Neutrophil (primary cell): ENCODE measurements at regions not wholly inside any gene's neighbourhood (a gene's known extent, or its start where the extent isn't known, plus 50 kb on each side); places are given as distances from the start of the nearest gene placed in this dataset.

ENCODE experiments used
- H3K27ac ChIP-seq: fragments of 200-600 bp; sonication (generic); 2 replicates; pipeline ENCODE4 v1.5.1; 2016; ENCODE audit warnings: mild to moderate bottlenecking, moderate library complexity
- H3K27me3 ChIP-seq: fragments of 200-600 bp; sonication (generic); 2 replicates; pipeline ENCODE4 v1.6.0; 2016; ENCODE audit warnings: mild to moderate bottlenecking
- H3K36me3 ChIP-seq: fragments of 200-600 bp; sonication (generic); 2 replicates; pipeline ENCODE4 v1.5.1; 2017
- H3K4me1 ChIP-seq, 2 experiments: fragments of 200-600 bp in 1 of 2; sonication (generic) in 1 of 2; 1 replicate in 1 of 2; 2 replicates in 1 of 2; pipeline versions ENCODE4 v1.5.1 to v1.6.1; 2013 to 2016; ENCODE audit warnings: low read depth in 1 of 2, low read length in 1 of 2, mild to moderate bottlenecking in 1 of 2, moderate library complexity in 1 of 2; ENCODE audit not compliant: control insufficient read depth in 1 of 2, insufficient read depth in 1 of 2
- H3K4me3 ChIP-seq, 2 experiments: fragments of 200-600 bp in 1 of 2; sonication (generic) in 1 of 2; 1 replicate in 1 of 2; 2 replicates in 1 of 2; pipeline ENCODE4 v1.5.1; 2013 to 2016; ENCODE audit warnings: low read depth in 1 of 2, low read length in 1 of 2, mild to moderate bottlenecking in 1 of 2, moderate library complexity in 1 of 2
- H3K9me3 ChIP-seq: fragments of 200-600 bp; sonication (generic); 2 replicates; pipeline ENCODE4 v1.5.1; 2016
- TF ChIP-seq, protein P1 (sequence below): fragments of 200-600 bp; sonication (generic); IDR thresholded peaks from 2 replicates; pipeline ENCODE4 v1.5.1; 2016; ENCODE audit warnings: antibody characterized with exemption

DNA sequence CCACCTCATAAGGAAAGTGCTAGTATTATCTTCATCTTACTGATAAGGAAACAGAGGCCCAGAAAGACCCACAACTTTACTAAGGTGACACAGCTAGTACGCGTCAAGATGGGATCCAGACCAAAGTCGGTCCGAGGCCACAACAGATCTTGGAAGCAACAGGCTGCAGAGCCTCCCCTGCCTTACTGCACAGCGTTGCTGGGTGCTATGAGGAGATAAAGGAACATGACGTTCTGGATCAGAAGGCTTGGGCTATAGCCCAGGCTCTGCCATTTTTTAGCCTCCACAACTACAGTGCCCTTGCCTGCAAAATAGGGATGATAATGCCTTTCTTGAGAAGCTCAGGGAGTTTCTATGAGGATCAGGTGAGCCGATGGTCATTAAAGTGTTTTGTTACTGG is 144.1 kb downstream of the NMUR2 start:
- no peaks in the 10 kb centered on the region for H3K9me3 ChIP-seq
- H3K36me3 ChIP-seq, result no peaks in the 10 kb centered on the region
- no peak overlapping the region for H3K4me3 ChIP-seq
- TF ChIP-seq, protein P1, sequence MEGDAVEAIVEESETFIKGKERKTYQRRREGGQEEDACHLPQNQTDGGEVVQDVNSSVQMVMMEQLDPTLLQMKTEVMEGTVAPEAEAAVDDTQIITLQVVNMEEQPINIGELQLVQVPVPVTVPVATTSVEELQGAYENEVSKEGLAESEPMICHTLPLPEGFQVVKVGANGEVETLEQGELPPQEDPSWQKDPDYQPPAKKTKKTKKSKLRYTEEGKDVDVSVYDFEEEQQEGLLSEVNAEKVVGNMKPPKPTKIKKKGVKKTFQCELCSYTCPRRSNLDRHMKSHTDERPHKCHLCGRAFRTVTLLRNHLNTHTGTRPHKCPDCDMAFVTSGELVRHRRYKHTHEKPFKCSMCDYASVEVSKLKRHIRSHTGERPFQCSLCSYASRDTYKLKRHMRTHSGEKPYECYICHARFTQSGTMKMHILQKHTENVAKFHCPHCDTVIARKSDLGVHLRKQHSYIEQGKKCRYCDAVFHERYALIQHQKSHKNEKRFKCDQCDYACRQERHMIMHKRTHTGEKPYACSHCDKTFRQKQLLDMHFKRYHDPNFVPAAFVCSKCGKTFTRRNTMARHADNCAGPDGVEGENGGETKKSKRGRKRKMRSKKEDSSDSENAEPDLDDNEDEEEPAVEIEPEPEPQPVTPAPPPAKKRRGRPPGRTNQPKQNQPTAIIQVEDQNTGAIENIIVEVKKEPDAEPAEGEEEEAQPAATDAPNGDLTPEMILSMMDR, result no peak
- no peak overlapping the region for H3K27ac ChIP-seq
- H3K27me3 ChIP-seq, result no peaks in the 10 kb centered on the region
- no peaks in the 10 kb centered on the region for H3K4me1 ChIP-seq

DNA sequence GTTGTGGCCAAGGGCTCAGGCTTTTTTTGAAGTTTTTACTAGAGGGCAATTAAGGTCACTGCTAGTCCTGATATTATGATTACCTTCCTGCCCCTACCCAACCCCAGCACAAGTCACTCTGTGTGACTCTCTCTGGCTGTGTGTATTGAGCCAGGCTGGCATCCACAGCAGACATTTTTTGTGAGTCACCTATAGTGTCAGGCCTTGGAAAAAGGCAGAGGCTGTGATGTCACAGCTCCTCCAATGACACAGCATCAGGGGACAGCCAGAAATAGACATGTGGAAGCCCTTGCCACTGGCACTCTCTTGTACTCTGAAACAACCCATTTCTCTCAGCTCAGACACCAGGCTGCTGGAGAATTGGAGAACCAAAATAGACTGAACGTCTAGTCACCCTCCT is 145.4 kb downstream of the NMUR2 start:
- Histone ChIP-seq H3K36me3 (no peaks in the 10 kb centered on the region), H3K4me1 (no peaks in the 10 kb centered on the region), H3K4me3 (no peak overlapping the region)

DNA sequence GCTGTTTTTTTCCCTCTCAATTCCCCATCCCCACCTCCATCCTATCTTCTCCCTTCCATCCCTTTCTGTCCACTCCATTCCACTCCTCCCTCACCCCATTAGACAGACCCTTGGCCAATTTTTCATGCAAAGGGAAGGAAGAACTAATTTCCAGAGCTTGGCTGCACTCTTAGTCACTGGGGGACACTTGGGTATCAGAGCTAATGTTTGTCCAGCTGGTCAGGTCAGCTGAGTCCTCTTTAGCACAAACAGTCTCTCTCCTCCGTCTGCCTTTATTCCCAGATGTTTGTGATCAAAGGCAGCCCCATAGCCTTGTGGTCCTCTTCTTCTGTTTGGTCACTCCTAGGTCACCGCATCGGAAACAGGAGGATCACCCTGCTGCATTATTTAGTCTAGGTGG is 148.5 kb downstream of the NMUR2 start:
- Histone ChIP-seq H3K4me3 (no peak overlapping the region), H3K27ac (no peak overlapping the region), H3K4me1 (no peaks in the 10 kb centered on the region), H3K36me3 (no peaks in the 10 kb centered on the region), H3K27me3 (no peaks in the 10 kb centered on the region), H3K9me3 (no peaks in the 10 kb centered on the region)
- TF ChIP-seq, protein P1, result no peak

More for the DNA sequence above, 145.4 kb downstream of the NMUR2 start:
- H3K27ac ChIP-seq, result no peak overlapping the region
- H3K27me3 ChIP-seq, result no peaks in the 10 kb centered on the region
- no peaks in the 10 kb centered on the region for H3K9me3 ChIP-seq
- TF ChIP-seq, protein P1, result no peak

DNA sequence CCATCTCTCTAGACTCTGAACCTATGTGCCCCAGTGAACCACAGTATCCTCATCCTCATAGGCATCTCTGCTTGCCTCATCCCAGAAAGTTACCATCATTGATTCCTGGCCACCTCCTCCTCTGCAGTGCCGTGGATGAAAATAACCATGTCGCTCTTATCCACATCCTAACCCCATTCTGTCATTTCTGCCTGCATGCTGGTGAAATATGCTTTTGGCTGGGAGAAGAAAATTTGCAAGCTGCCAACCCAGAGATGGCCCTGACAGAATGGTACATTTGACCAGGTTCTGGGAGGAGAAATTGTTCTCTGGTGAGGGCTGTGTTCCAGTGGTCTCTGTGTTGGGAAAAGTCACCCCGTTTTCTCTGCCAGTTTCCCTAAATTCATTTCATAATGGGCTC is 149.7 kb downstream of the NMUR2 start:
- no peaks in the 10 kb centered on the region for H3K36me3 ChIP-seq
- H3K27ac ChIP-seq, result no peak overlapping the region
- no peak overlapping the region for H3K4me3 ChIP-seq
- no peaks in the 10 kb centered on the region for H3K9me3 ChIP-seq
- TF ChIP-seq, protein P1, result no peak
- H3K4me1 ChIP-seq, result no peaks in the 10 kb centered on the region
- H3K27me3 ChIP-seq, result no peaks in the 10 kb centered on the region

DNA sequence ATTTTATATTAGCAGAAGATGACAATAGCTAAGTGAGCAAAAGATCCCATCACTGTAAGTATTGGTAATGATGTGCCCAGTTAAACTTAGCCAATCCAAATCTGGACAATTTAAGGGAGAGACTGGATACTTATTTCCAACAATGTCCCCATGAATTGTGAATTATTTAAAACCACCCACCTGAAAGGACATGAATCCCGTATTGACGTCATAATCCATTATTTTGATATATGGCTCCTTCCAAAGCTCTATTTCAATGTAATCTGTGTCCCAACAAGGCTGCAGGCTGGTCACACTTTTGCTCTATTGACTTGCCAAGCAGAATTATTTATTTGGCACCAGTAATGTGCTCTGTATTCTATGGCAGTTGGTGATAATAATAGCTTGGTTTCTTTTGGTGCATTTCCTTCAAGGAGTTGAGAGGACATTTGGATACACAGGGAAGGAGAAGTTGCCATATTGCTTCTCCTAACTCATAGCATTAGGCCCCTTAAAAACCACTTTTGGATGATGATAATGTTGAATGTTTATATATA is 157.2 kb downstream of the NMUR2 start:
- no peaks in the 10 kb centered on the region for H3K9me3 ChIP-seq
- H3K4me1 ChIP-seq, result no peaks in the 10 kb centered on the region
- no peak overlapping the region for H3K4me3 ChIP-seq
- TF ChIP-seq, protein P1, result no peak
- no peaks in the 10 kb centered on the region for H3K36me3 ChIP-seq
- no peaks in the 10 kb centered on the region for H3K27me3 ChIP-seq
- no peak overlapping the region for H3K27ac ChIP-seq

DNA sequence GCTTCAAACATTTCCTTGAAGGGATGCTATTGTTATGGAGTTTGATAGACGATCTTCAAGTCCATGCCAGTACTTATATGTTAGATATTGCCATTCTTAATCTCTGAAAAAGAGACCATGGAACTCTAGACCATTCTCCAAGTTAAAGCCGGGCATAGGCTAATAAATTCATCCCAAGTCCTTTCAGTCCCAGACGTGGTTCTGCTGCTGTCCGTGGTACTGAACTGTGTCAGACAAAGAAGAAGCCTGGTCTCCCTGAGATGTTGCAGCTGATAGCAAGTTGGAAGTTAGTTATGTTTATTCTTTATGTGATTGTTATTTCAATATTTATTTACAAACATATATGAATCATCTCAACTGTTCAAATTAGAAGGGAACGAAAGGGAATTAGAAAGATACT is 158.7 kb downstream of the NMUR2 start:
- TF ChIP-seq, protein P1, result no peak
- H3K27ac ChIP-seq, result no peak overlapping the region

More for the DNA sequence above, 158.7 kb downstream of the NMUR2 start:
- Histone ChIP-seq H3K9me3 (no peaks in the 10 kb centered on the region), H3K4me3 (no peak overlapping the region), H3K4me1 (no peaks in the 10 kb centered on the region), H3K27me3 (no peaks in the 10 kb centered on the region), H3K36me3 (no peaks in the 10 kb centered on the region)
